ENCODE measurements at regions not wholly inside any gene's neighbourhood (a gene's known extent, or its start where the extent isn't known, plus 50 kb on each side); places are given as distances from the start of the nearest gene placed in this dataset.
"Not testable (repeated sequence)": the region's sequence is repeated elsewhere in the genome, so short reads cannot be mapped to it uniquely, and the experiment has no call there.

DNA sequence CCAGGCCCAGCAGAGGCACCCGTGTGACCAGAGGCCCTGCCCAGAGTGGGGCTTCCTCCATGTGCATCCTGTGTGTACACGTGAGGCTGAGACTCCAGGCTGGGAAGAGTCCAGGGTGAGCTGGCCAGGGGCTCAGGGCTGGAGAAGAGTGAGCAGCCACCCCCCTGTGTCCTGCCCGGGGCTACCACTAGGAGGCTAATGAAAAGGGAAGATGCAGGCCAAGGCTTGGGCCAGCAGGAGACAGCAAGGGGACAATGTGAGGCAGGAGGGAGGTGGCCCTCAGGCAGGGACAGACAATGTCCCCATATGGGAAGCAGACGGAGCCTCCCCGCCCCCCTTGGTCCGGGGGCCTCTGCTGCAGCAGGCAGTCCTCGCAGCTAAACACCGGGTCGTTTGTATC is 102.0 kb downstream of the HIF1AN start:
- TF ChIP-seq, protein P1, sequence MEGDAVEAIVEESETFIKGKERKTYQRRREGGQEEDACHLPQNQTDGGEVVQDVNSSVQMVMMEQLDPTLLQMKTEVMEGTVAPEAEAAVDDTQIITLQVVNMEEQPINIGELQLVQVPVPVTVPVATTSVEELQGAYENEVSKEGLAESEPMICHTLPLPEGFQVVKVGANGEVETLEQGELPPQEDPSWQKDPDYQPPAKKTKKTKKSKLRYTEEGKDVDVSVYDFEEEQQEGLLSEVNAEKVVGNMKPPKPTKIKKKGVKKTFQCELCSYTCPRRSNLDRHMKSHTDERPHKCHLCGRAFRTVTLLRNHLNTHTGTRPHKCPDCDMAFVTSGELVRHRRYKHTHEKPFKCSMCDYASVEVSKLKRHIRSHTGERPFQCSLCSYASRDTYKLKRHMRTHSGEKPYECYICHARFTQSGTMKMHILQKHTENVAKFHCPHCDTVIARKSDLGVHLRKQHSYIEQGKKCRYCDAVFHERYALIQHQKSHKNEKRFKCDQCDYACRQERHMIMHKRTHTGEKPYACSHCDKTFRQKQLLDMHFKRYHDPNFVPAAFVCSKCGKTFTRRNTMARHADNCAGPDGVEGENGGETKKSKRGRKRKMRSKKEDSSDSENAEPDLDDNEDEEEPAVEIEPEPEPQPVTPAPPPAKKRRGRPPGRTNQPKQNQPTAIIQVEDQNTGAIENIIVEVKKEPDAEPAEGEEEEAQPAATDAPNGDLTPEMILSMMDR (conservative IDR thresholded peaks at IDR 0.05; ENCODE audit: low read depth, low read length), result peak; percentile 58
- no peak overlapping the region for H3K4me3 ChIP-seq (ENCODE audit: low read depth, low read length)
- peak; percentile 11 for DNase-seq (ENCODE audit: low read depth)

DNA sequence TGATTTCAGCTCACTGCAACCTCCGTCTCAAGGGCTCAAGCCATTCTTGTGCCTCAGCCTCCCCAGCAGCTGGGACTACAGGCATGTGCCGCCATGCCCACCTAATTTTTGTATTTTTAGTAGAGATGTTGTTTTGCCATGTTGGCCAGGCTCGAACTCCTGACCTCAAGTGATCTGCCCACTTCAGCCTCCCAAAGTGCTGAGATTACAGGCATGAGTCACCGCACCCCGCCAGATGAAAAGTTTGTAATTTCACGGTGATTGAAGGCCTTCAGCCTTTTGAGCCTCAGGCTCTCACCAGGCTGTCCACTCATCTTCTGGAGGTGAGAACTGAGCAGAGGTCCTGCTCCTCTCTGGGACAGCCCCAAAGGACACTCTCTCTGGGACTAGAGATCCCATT is 103.2 kb downstream of the HIF1AN start:
- not testable (repeated sequence) for H3K4me3 ChIP-seq (ENCODE audit: low read depth, low read length); DNase-seq (ENCODE audit: low read depth)

GRCh38 chr10:100642295-100642994 is 102.9 kb upstream of the PAX2 start:
- DNase-seq (ENCODE audit: low read depth), result no peak
- TF ChIP-seq, protein P1 (conservative IDR thresholded peaks at IDR 0.05; ENCODE audit: low read depth, low read length), result no peak
- no peak overlapping the region for H3K4me3 ChIP-seq (ENCODE audit: low read depth, low read length)

DNA sequence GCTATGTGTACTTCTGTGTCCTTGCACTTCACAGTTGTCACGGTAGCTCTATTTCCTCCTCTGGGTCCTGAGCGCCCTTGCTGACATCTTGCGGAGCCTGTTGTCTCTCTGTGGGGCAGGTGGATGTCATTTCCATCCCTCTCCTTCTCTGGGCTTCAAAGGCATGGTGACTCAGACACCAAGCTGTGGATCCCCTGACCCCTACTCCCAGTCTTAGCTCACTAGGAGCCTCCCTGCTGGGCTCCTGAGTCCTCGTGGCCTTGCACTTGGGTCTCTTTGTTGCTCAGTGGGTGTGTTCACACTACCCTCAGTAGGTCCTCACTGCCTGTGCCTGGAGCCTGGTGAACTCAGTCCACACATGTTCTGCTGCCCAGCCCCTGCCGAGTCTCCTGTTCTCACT is 100.3 kb upstream of the PAX2 start:
- no peak overlapping the region for H3K4me3 ChIP-seq (ENCODE audit: low read depth, low read length)
- TF ChIP-seq, protein P1 (conservative IDR thresholded peaks at IDR 0.05; ENCODE audit: low read depth, low read length), result no peak
- no peak for DNase-seq (ENCODE audit: low read depth)

DNA sequence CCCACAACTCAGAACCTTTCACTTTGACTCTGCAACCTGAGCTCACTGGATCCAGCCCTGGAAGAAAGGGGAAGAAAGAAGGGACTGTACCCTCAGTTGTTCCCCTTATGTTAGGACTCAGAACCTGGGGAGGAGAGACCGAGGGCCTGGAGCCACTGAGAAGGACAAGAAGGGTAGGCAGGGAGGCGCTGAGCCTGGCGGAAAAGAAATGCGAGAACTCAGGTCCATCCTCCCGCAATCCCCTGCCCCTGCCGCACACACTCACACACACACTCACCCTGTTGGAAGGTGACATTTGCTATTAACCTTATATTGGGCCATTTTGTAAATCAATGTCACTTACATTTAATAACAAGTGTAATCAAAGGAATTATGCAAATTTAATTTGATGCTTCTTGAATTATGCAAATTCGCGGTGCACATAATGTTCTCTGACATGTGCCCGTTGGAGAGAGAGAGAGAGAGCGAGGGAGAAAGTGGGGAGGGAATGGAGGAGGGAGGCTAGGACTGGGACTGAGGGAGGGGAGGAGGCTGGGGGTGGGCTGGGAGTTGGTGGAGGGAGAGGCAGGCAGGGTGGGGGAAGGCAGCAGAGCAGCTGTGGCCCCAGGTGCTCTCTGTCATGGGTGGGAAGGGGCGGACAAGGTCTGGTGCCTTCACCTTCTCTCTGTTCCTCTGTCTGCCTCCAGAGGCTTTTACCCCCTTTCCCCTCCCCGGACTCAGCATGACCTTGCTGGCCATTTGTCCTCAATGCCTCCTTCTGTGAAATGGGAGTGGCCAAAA is 99.6 kb upstream of the PAX2 start:
- no peak for DNase-seq (ENCODE audit: low read depth)
- no peak overlapping the region for H3K4me3 ChIP-seq (ENCODE audit: low read depth, low read length)
- TF ChIP-seq, protein P1 (conservative IDR thresholded peaks at IDR 0.05; ENCODE audit: low read depth, low read length), result no peak

DNA sequence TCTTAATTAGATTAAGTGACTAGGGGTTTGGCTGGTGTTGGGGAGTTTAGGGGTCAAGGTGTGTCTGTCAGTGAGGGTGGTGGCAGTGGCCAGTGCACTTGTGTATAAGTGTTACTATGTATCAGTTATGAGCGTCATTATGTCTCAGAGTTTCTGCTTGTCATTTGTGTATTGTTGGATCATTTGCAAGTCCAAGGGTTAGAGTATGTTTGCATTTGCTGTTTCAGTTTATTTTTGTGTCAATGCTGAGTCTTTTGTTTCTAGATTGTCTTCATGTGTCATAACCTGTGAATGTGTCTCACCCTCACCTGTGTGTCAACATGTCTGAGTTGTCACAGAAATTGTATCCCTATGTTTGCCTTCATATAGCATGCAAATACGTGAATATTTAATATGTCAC is 97.5 kb upstream of the PAX2 start:
- TF ChIP-seq, protein P1 (conservative IDR thresholded peaks at IDR 0.05; ENCODE audit: low read depth, low read length), result no peak
- H3K4me3 ChIP-seq (ENCODE audit: low read depth, low read length), result no peak overlapping the region
- no peak for DNase-seq (ENCODE audit: low read depth)

- no peak for DNase-seq (ENCODE audit: low read depth)
- H3K4me3 ChIP-seq (ENCODE audit: low read depth, low read length), result no peak overlapping the region
- TF ChIP-seq, protein P1 (conservative IDR thresholded peaks at IDR 0.05; ENCODE audit: low read depth, low read length), result no peak
Observed at GRCh38 chr10:100650693-100651092, 94.7 kb upstream of the PAX2 start.

DNA sequence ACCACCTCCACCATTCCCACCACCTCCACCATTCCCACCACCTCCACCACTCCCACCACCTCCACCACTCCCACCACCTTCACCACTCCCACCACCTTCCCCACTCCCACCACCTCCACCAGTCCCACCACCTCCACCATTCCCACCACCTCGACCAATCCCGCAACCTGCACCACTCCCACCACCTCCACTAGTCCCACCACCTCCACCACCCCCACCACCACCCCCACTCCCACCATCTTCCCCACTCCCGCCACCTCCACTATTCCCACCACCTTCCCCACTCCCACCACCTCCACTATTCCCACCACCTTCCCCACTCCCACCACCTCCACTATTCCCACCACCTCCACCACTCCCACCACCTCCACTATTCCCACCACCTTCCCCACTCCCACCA is 94.3 kb upstream of the PAX2 start:
- H3K4me3 ChIP-seq (ENCODE audit: low read depth, low read length); DNase-seq (ENCODE audit: low read depth): not testable (repeated sequence)

All from choroid plexus epithelial cell (primary cell).